AG04450 (cell line): ENCODE measurements at regions not wholly inside any gene's neighbourhood (a gene's known extent, or its start where the extent isn't known, plus 50 kb on each side); places are given as distances from the start of the nearest gene placed in this dataset.

ENCODE experiments used
- CTCF ChIA-PET: fragments of 300-600, 350-600 bp; formaldehyde crosslinking; extraction: SDS; loops from one replicate; lab custom pipeline; 2022; ENCODE audit warnings: antibody characterized with exemption, inconsistent platforms; lab: Charles Lee
- POLR2A ChIA-PET: fragments of 350-600 bp; formaldehyde crosslinking; extraction: SDS; loops from one replicate; lab custom pipeline; 2021; ENCODE audit warnings: antibody characterized with exemption, inconsistent platforms; lab: Yijun Ruan, JAX
- DNase-seq: peaks from one replicate; pipeline ENCODE4 v3.0.0-alpha.2; 2011; ENCODE audit warnings: low read depth, low spot score
- H3K27ac ChIP-seq: one replicate; pipeline ENCODE4 v1.5.1; 2012; ENCODE audit warnings: low read depth, low read length, control low read depth
- H3K27me3 ChIP-seq: one replicate; pipeline ENCODE4 v1.6.0; 2012; ENCODE audit warnings: low read length; ENCODE audit not compliant: control insufficient read depth, insufficient read depth
- H3K4me3 ChIP-seq: 2 replicates; pipeline ENCODE4 v1.5.1; 2011; ENCODE audit warnings: mild to moderate bottlenecking, low read depth, low read length, control low read depth
- H3K9me3 ChIP-seq: 2 replicates; pipeline ENCODE4 v1.5.1; 2012; ENCODE audit warnings: low read length; ENCODE audit not compliant: control insufficient read depth, insufficient read depth
- TF ChIP-seq, protein P1 (sequence below): IDR thresholded peaks from 2 replicates; pipeline ENCODE4 v1.5.1; 2011; ENCODE audit warnings: low read depth, low read length, control low read depth, inconsistent platforms

DNA sequence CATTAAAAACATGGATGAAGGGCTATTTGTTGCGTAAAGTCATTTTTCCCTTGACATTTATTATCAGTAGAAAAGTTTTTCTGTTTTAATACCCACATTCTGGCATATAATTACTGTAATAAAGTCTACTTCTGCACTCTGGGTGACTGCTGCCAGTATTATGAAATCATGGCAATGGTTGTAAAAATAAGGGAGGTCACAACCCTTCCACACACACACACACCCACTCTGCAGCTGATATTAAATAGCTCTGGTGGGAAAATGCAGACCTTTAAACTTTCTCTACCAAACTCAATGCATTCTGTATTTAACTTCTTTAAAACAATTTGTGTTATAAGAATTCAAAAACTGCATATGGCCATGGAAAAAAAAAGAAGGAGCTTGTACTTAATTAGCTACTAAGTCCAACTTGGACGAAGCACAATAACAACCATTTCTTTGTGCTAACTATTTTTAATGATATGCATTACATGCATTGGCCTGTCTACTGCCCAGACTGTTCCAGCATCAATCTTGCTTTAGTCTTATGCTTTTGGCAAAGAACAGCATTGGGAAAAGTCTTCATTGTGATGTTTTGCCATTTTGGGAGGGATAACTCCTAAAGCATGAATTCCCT lies 137.6 kb upstream of the MAP3K1 start:
- ChIA-PET CTCF (no interaction called here), POLR2A (no interaction called here)
- no peak overlapping the region for H3K27ac ChIP-seq
- no peak for DNase-seq
- H3K9me3 ChIP-seq, result no peaks in the 10 kb centered on the region
- no peak overlapping the region for H3K4me3 ChIP-seq
- H3K27me3 ChIP-seq, result no peaks in the 10 kb centered on the region
- TF ChIP-seq, protein P1, sequence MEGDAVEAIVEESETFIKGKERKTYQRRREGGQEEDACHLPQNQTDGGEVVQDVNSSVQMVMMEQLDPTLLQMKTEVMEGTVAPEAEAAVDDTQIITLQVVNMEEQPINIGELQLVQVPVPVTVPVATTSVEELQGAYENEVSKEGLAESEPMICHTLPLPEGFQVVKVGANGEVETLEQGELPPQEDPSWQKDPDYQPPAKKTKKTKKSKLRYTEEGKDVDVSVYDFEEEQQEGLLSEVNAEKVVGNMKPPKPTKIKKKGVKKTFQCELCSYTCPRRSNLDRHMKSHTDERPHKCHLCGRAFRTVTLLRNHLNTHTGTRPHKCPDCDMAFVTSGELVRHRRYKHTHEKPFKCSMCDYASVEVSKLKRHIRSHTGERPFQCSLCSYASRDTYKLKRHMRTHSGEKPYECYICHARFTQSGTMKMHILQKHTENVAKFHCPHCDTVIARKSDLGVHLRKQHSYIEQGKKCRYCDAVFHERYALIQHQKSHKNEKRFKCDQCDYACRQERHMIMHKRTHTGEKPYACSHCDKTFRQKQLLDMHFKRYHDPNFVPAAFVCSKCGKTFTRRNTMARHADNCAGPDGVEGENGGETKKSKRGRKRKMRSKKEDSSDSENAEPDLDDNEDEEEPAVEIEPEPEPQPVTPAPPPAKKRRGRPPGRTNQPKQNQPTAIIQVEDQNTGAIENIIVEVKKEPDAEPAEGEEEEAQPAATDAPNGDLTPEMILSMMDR, result no peak

DNA sequence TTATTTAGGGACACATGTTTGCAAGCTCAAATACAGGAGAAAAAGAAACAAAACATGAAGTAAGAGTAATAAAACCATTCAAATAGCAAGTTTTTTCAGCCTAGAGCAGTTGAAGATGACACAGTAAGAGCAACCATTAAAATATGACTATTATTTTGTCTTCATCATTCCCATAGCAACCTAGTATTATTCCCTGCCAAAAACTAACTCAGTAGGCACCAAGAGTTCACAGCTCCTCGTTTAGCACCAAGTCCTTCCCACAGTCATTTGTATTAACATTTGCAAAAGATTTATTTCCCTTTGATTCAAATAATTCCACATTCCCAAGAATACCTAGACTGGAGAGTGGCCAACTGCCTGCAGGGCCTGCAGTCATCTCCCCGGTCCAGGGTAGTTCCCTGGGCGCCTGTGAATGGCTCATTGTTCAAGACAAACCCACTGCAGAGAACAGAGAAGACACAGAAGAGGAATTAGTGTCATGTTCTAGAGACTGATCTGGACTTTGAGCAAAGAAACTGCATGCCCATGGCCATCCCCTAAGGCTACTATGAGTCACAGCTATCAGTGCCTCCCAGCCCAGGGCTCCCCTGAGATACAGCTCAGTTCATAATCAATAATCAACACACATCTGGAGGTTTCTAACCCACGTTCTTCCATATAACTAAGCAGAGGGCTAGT lies 139.1 kb upstream of the MAP3K1 start:
- H3K27ac ChIP-seq, result no peak overlapping the region
- DNase-seq, result no peak
- H3K27me3 ChIP-seq, result no peaks in the 10 kb centered on the region
- H3K4me3 ChIP-seq, result no peak overlapping the region
- CTCF ChIA-PET, result interaction anchor here (0.8 kb wide), 1 partner anchor 162 kb away, joined by 4 read pairs; no protein-coding TSS in a partner anchor
- no peaks in the 10 kb centered on the region for H3K9me3 ChIP-seq
- POLR2A ChIA-PET, result no interaction called here
- TF ChIP-seq, protein P1, result no peak

DNA sequence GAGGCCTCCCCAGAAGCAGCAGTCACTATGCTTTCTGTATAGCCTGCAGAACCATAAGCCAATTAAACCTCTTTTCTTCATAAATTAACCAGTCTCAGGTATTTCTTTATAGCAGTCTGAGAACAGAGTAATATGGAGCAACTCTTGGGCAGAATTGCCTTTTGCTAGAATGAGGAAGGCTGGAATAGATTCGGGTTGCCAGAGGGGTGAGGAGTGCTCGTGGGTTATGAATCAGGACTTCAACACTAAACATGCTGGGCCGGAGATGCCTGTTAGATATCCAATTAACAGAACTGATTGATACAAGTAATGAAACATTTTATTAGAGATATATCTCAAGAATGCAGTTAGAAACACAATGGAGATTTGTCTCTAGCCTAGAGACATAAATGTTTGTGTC lies 140.9 kb upstream of the MAP3K1 start:
- ChIA-PET POLR2A (no interaction called here), CTCF (no interaction called here)
- no peak overlapping the region for H3K27ac ChIP-seq
- H3K4me3 ChIP-seq, result no peak overlapping the region
- no peak for DNase-seq
- H3K27me3 ChIP-seq, result no peaks in the 10 kb centered on the region
- H3K9me3 ChIP-seq, result no peaks in the 10 kb centered on the region; the same call in 1 of the 2 replicates
- TF ChIP-seq, protein P1, result no peak

DNA sequence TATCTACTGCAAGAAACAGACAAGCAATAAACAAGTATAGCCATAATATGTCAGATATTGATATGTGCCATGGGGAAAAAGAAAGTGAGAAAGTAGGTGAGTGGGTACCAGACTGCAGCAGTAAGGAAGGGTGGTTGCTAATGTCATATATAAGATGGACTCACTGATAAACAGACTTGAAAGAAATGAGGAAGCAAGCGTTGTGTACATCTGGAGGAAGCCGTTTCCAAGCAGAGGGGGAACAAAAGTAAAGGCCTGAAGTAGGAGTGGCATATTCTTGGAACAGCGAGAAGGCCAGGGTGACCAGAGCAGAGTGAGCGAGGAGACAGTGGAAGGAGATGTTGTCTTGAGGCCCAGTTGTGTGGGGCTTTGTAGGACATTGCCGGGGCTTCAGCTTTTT lies 142.2 kb upstream of the MAP3K1 start:
- CTCF ChIA-PET, result interaction anchor here (0.6 kb wide), 1 partner anchor 198 kb away, joined by 3 read pairs; no protein-coding TSS in a partner anchor
- POLR2A ChIA-PET, result no interaction called here
- no peak overlapping the region for H3K27ac ChIP-seq
- no peaks in the 10 kb centered on the region; the same call in 1 of the 2 replicates for H3K9me3 ChIP-seq
- no peak for DNase-seq
- no peaks in the 10 kb centered on the region for H3K27me3 ChIP-seq
- TF ChIP-seq, protein P1, result no peak
- no peak overlapping the region for H3K4me3 ChIP-seq

DNA sequence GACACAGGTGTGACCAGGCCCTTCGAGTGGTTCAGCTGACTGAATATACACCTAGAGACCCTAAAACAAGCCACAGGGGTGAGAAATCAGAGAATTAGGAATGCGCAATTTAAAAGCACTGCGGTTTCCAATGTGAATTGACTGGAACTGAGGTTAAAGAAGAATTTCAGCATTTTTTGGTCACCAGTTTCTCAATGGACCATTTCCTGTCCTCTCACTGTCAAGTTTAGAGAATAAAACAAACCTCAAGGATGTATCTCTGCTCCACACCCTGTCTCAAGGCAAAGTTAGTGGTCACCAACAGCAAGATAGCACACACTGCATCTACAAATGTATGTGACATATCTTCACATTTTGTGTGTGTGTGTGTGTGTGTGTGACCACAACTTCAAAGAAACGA lies 143.8 kb upstream of the MAP3K1 start:
- DNase-seq, result no peak
- no peak overlapping the region for H3K27ac ChIP-seq
- TF ChIP-seq, protein P1, result no peak
- no peaks in the 10 kb centered on the region for H3K27me3 ChIP-seq
- POLR2A ChIA-PET, result no interaction called here
- peaks cover 3% of the 10 kb centered on the region for H3K9me3 ChIP-seq
- CTCF ChIA-PET, result no interaction called here
- H3K4me3 ChIP-seq, result no peak overlapping the region
